H1 (cell line): ENCODE measurements at regions not wholly inside any gene's neighbourhood (a gene's known extent, or its start where the extent isn't known, plus 50 kb on each side); places are given as distances from the start of the nearest gene placed in this dataset.
A peak's percentile ranks its signal among the peaks of the same experiment; 100 is the strongest.

Source experiments
- CTCF ChIA-PET: fragments of 300-600 bp; sonication (Branson Sonifier 250); formaldehyde crosslinking; loops from one replicate; lab custom pipeline; 2021; ENCODE audit not compliant: partially characterized antibody; lab: Charles Lee
- POLR2A ChIA-PET: fragments of 300-600 bp; sonication (Branson Sonifier 250); formaldehyde crosslinking; loops from one replicate; lab custom pipeline; 2021; ENCODE audit warnings: inconsistent platforms; ENCODE audit not compliant: partially characterized antibody; lab: Charles Lee
- DNase-seq, 2 experiments: peaks; one replicate each; pipeline versions ENCODE4 v3.0.0 to v3.0.0-alpha.2; 2010 to 2022; ENCODE audit warnings: low spot score in 2 of 2, low read depth in 1 of 2, mixed read lengths in 1 of 2
- FAIRE-seq: peaks from 2 replicates; lab custom pipeline; 2011; peaks lifted over from hg19 to GRCh38; lab: Jason Lieb, UNC
- H2AFZ ChIP-seq: 2 replicates; pipeline ENCODE4 v1.8.1; 2012; ENCODE audit warnings: low read length, inconsistent platforms
- H2AK5ac ChIP-seq: 2 replicates; pipeline ENCODE4 v1.6.1; 2013; ENCODE audit warnings: low read depth, low read length
- H2BK120ac ChIP-seq: replicated peaks from 2 replicates; pipeline ENCODE3; 2013; ENCODE audit warnings: low read depth, low read length, inconsistent platforms
- H2BK12ac ChIP-seq: 2 replicates; pipeline ENCODE4 v1.6.1; 2013; ENCODE audit warnings: low read depth, low read length
- H2BK15ac ChIP-seq: 2 replicates; pipeline ENCODE4 v1.6.1; 2013; ENCODE audit warnings: low read length
- H2BK20ac ChIP-seq: 2 replicates; pipeline ENCODE4 v1.6.1; 2013; ENCODE audit warnings: low read length
- H2BK5ac ChIP-seq: 2 replicates; pipeline ENCODE4 v1.6.1; 2013; ENCODE audit warnings: low read depth, low read length
- H3K14ac ChIP-seq: 2 replicates; pipeline ENCODE4 v1.6.1; 2013; ENCODE audit warnings: inconsistent platforms; ENCODE audit not compliant: insufficient read length
- H3K18ac ChIP-seq: 2 replicates; pipeline ENCODE4 v1.6.1; 2013; ENCODE audit warnings: low read length; ENCODE audit errors: extremely low read depth
- H3K23ac ChIP-seq: 2 replicates; pipeline ENCODE4 v1.6.1; 2013; ENCODE audit warnings: inconsistent platforms; ENCODE audit not compliant: insufficient read length
- H3K23me2 ChIP-seq: 2 replicates; pipeline ENCODE4 v1.6.1; 2013; ENCODE audit warnings: low read depth, low read length
- H3K27ac ChIP-seq: 2 replicates; pipeline ENCODE4 v1.6.1; 2011; ENCODE audit warnings: low read depth, low read length, inconsistent platforms
- H3K27me3 ChIP-seq, 4 experiments: replicated peaks in 1 of 4; 1 replicate in 1 of 4; 2 replicates in 3 of 4; pipeline versions ENCODE4 v1.6.1 to v1.8.1; 2011 to 2013; ENCODE audit warnings: low read length in 3 of 4, mild to moderate bottlenecking in 3 of 4, inconsistent platforms in 2 of 4, mixed read lengths in 2 of 4, moderate library complexity in 1 of 4; ENCODE audit not compliant: control insufficient read depth in 3 of 4, insufficient read depth in 3 of 4; ENCODE audit errors: extremely low read depth in 1 of 4
- H3K36me3 ChIP-seq, 4 experiments: 2 replicates each; pipeline versions ENCODE4 v1.6.1 to v1.8.1; 2011 to 2013; ENCODE audit warnings: mild to moderate bottlenecking in 4 of 4, low read length in 3 of 4, moderate library complexity in 2 of 4, control low read depth in 1 of 4, inconsistent platforms in 1 of 4; ENCODE audit not compliant: insufficient read depth in 4 of 4, control insufficient read depth in 2 of 4
- H3K4ac ChIP-seq: replicated peaks from 2 replicates; pipeline ENCODE3; 2013; ENCODE audit warnings: low read length, low read depth, mixed read lengths, inconsistent platforms; ENCODE audit not compliant: insufficient read length
- H3K4me1 ChIP-seq, 4 experiments: replicated peaks in 1 of 4; 1 replicate in 1 of 4; 2 replicates in 3 of 4; pipeline versions ENCODE4 v1.6.1 to v1.8.1; 2011 to 2013; ENCODE audit warnings: low read length in 3 of 4, inconsistent platforms in 2 of 4, mixed read lengths in 1 of 4; ENCODE audit not compliant: insufficient read depth in 4 of 4, control insufficient read depth in 3 of 4
- H3K4me2 ChIP-seq, 2 experiments: 2 replicates each; pipeline versions ENCODE4 v1.6.1 to v1.8.1; 2011 to 2013; ENCODE audit warnings: low read depth in 2 of 2, low read length in 2 of 2, control low read depth in 1 of 2, inconsistent platforms in 1 of 2, mild to moderate bottlenecking in 1 of 2; ENCODE audit not compliant: insufficient read depth in 1 of 2
- H3K4me3 ChIP-seq, 4 experiments: fragments of 200-600, 300-600 bp in 1 of 4; sonication (generic), shearing (Covaris generic), sonication (Bioruptor Twin) in 1 of 4; 2 replicates each; pipeline versions ENCODE4 v1.5.1 to v1.8.1; 2011 to 2016; ENCODE audit warnings: low read length in 4 of 4, low read depth in 3 of 4, control low read depth in 2 of 4, inconsistent platforms in 2 of 4, mild to moderate bottlenecking in 2 of 4, mixed read lengths in 1 of 4, moderate library complexity in 1 of 4; ENCODE audit not compliant: insufficient read depth in 2 of 4; ENCODE audit errors: extremely low read depth in 1 of 4
- H3K56ac ChIP-seq: replicated peaks from 2 replicates; pipeline ENCODE3; 2013; ENCODE audit warnings: low read depth, mild to moderate bottlenecking, mixed read lengths, low read length, inconsistent platforms; ENCODE audit not compliant: insufficient read length
- H3K79me1 ChIP-seq: 2 replicates; pipeline ENCODE4 v1.6.1; 2013; ENCODE audit warnings: low read depth, low read length, control low read depth
- H3K79me2 ChIP-seq, 2 experiments: 2 replicates each; pipeline versions ENCODE4 v1.6.1 to v1.8.1; 2012 to 2013; ENCODE audit warnings: low read length in 2 of 2, mild to moderate bottlenecking in 2 of 2, inconsistent platforms in 1 of 2; ENCODE audit not compliant: insufficient read depth in 2 of 2, control insufficient read depth in 1 of 2
- H3K9ac ChIP-seq, 4 experiments: replicated peaks in 1 of 4; 1 replicate in 1 of 4; 2 replicates in 3 of 4; pipeline versions ENCODE4 v1.6.1 to v1.8.1; 2011 to 2013; ENCODE audit warnings: low read depth in 3 of 4, low read length in 3 of 4, control low read depth in 2 of 4, mild to moderate bottlenecking in 2 of 4, moderate library complexity in 2 of 4, inconsistent platforms in 1 of 4; ENCODE audit errors: extremely low read depth in 1 of 4
- H3K9me3 ChIP-seq, 2 experiments: 2 replicates each; pipeline versions ENCODE4 v1.6.1 to v1.8.1; 2012 to 2013; ENCODE audit warnings: mild to moderate bottlenecking in 2 of 2, moderate library complexity in 2 of 2, control low read depth in 1 of 2, inconsistent platforms in 1 of 2, low read depth in 1 of 2, low read length in 1 of 2, mixed read lengths in 1 of 2; ENCODE audit not compliant: insufficient read depth in 2 of 2
- H4K20me1 ChIP-seq, 2 experiments: replicated peaks in 1 of 2; 2 replicates each; pipeline versions ENCODE3 to v1.8.1; 2011 to 2013; ENCODE audit warnings: inconsistent platforms in 2 of 2, low read length in 2 of 2, mild to moderate bottlenecking in 1 of 2; ENCODE audit not compliant: insufficient read depth in 2 of 2, control insufficient read depth in 1 of 2
- H4K5ac ChIP-seq: 2 replicates; pipeline ENCODE4 v1.6.1; 2013; ENCODE audit warnings: low read length, low read depth, mixed read lengths, inconsistent platforms; ENCODE audit not compliant: insufficient read length
- H4K8ac ChIP-seq: 2 replicates; pipeline ENCODE4 v1.8.0; 2013; ENCODE audit warnings: mild to moderate bottlenecking, moderate library complexity, low read length, inconsistent platforms; ENCODE audit not compliant: insufficient read depth; ENCODE audit errors: extremely low read depth
- H4K91ac ChIP-seq: replicated peaks from 2 replicates; pipeline ENCODE3; 2013; ENCODE audit warnings: low read length, mixed read lengths, inconsistent platforms; ENCODE audit not compliant: insufficient read length
- ASH2L ChIP-seq: fragments of 200-600, 300-600 bp; sonication (generic); IDR thresholded peaks from one replicate; pipeline ENCODE4 v1.7.1; 2017; ENCODE audit warnings: low read length
- ATF2 ChIP-seq: IDR thresholded peaks from 2 replicates; pipeline ENCODE4 v1.6.1; 2012; ENCODE audit warnings: low read length, inconsistent platforms
- BCL11A ChIP-seq, 2 experiments: IDR thresholded peaks; one replicate each; pipeline ENCODE4 v1.6.1; 2011; ENCODE audit warnings: low read depth in 2 of 2, low read length in 2 of 2, mild to moderate bottlenecking in 2 of 2
- CREB1 ChIP-seq: IDR thresholded peaks from 2 replicates; pipeline ENCODE4 v1.6.1; 2012; ENCODE audit warnings: inconsistent platforms
- EP300 ChIP-seq, 2 experiments: IDR thresholded peaks; 1 replicate in 1 of 2; 2 replicates in 1 of 2; pipeline ENCODE4 v1.6.1; 2011 to 2012; ENCODE audit warnings: low read depth in 2 of 2, low read length in 2 of 2, mild to moderate bottlenecking in 2 of 2, borderline replicate concordance in 1 of 2, inconsistent platforms in 1 of 2, moderate library complexity in 1 of 2
- MAFK ChIP-seq: IDR thresholded peaks from 2 replicates; pipeline ENCODE4 v1.6.1; 2012; ENCODE audit warnings: low read depth, mild to moderate bottlenecking, improper control_type of control experiment, low read length
- SP2 ChIP-seq: IDR thresholded peaks from 2 replicates; pipeline ENCODE4 v1.6.1; 2012; ENCODE audit warnings: mild to moderate bottlenecking, low read length, inconsistent platforms
- TAF1 ChIP-seq: IDR thresholded peaks from 2 replicates; pipeline ENCODE4 v1.6.1; 2011; ENCODE audit warnings: mild to moderate bottlenecking, low read depth, low read length
- TBP ChIP-seq: IDR thresholded peaks from 2 replicates; pipeline ENCODE4 v1.6.1; 2011; ENCODE audit warnings: low read depth, low read length, improper control_type of control experiment
- WGBS, 2 experiments: shearing (Covaris generic) in 1 of 2; methylation state at CpG; one replicate each; pipeline versions ENCODE4 v1.1.6 to v1.1.7; 2013 to 2015; ENCODE audit warnings: low lambda C conversion rate in 2 of 2, mixed read lengths in 2 of 2, inconsistent platforms in 1 of 2, low coverage in 1 of 2, missing lambda C conversion rate in 1 of 2; ENCODE audit not compliant: insufficient replicate concordance in 2 of 2, insufficient coverage in 1 of 2, insufficient read length in 1 of 2; ENCODE audit errors: extremely low coverage in 1 of 2, missing lambda C conversion rate in 1 of 2; 5-methylcytosine and 5-hydroxymethylcytosine counted together
- TF ChIP-seq, protein P1 (sequence below), 3 experiments: IDR thresholded peaks; 1 replicate in 2 of 3; 2 replicates in 1 of 3; pipeline versions ENCODE4 v1.5.1 to v1.6.1; 2011; ENCODE audit warnings: low read length in 3 of 3, mild to moderate bottlenecking in 3 of 3, inconsistent platforms in 2 of 3, low read depth in 1 of 3, moderate library complexity in 1 of 3; ENCODE audit not compliant: insufficient read depth in 1 of 3; ENCODE audit errors: control extremely low read depth in 1 of 3

DNA sequence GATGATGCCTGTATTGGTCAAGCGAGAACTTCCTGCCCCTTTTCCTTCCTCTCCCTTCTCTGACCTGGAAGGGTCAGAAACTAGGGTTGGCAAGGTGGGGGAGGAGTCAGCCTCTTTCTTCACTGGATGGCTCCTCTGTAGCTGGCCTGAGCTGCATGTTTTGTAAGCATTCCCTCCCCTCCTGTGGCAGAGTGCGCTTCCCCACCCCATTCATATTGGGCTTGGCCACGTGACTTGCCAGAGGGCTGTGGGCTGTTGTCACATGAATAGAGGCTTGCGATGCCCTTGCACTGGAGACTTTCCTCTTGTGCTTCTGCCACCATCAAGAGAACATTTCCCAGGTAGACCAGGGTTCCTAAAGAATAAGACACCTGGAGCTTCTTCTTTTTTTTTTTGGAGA, 111.3 kb upstream of the PODXL start:
- Histone ChIP-seq H3K79me1 (no peaks in the 10 kb centered on the region; the same call in 1 of the 2 replicates), H3K4me2 (no peak overlapping the region), H3K4me3 (no peak overlapping the region), H3K14ac (no peak overlapping the region), H2BK12ac (0 out of 2 replicates have a peak overlapping the region, but pooled peaks have one; percentile 12), H4K5ac (no peak overlapping the region), H2AFZ (0 out of 2 replicates have a peak overlapping the region, but pooled peaks have one; percentile 52), H3K18ac (no peak overlapping the region), H3K27ac (no peak overlapping the region), H2BK5ac (no peak overlapping the region), H3K23ac (no peak overlapping the region), H3K9me3 (no peaks in the 10 kb centered on the region), H3K27me3 (no peaks in the 10 kb centered on the region), H2AK5ac (no peak overlapping the region), H3K9ac (no peak overlapping the region), H3K4me1 (peaks cover 0 to 4% (median 4%) of the 10 kb centered on the region in 4 experiments; a peak in 5 of 7 replicates), H3K56ac (no peak overlapping the region), H3K23me2 (no peaks in the 10 kb centered on the region), H3K4ac (no peak overlapping the region), H3K36me3 (no peaks in the 10 kb centered on the region), H3K79me2 (no peaks in the 10 kb centered on the region), H4K20me1 (no peaks in the 10 kb centered on the region), H4K8ac (no peak overlapping the region), H2BK20ac (no peak overlapping the region), H2BK120ac (no peak overlapping the region), H2BK15ac (no peak overlapping the region), H4K91ac (no peak overlapping the region)
- DNase-seq (no peak), FAIRE-seq (no peak)
- WGBS, 2 experiments = 86% methylated on average over 4 of the region's 4 CpGs; no CpG with 5 or more reads in 1 of the 2 experiments
- POLR2A ChIA-PET = interaction anchor here (1.2 kb wide), 1 partner anchor 122 kb away, joined by 3 read pairs; no protein-coding TSS in a partner anchor
- CTCF ChIA-PET = interaction anchor here (0.8 to 1.9 kb wide), 5 partner anchors 9 to 913 kb away, joined by 3 to 5 read pairs (median 3); no protein-coding TSS in a partner anchor
- TF ChIP-seq ASH2L (no peak), MAFK (no peak), TAF1 (no peak), SP2 (no peak), TBP (no peak), EP300 (IDR thresholded peaks at IDR 0.05; ENCODE audit: borderline replicate concordance in 1 of 2, low read depth in 2 of 2, low read length in 2 of 2) (no peak), CREB1 (no peak), ATF2 (no peak), BCL11A (IDR thresholded peaks at IDR 0.05; ENCODE audit: low read depth in 2 of 2, low read length in 2 of 2) (no peak)
- TF ChIP-seq, protein P1, sequence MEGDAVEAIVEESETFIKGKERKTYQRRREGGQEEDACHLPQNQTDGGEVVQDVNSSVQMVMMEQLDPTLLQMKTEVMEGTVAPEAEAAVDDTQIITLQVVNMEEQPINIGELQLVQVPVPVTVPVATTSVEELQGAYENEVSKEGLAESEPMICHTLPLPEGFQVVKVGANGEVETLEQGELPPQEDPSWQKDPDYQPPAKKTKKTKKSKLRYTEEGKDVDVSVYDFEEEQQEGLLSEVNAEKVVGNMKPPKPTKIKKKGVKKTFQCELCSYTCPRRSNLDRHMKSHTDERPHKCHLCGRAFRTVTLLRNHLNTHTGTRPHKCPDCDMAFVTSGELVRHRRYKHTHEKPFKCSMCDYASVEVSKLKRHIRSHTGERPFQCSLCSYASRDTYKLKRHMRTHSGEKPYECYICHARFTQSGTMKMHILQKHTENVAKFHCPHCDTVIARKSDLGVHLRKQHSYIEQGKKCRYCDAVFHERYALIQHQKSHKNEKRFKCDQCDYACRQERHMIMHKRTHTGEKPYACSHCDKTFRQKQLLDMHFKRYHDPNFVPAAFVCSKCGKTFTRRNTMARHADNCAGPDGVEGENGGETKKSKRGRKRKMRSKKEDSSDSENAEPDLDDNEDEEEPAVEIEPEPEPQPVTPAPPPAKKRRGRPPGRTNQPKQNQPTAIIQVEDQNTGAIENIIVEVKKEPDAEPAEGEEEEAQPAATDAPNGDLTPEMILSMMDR (IDR thresholded peaks at IDR 0.05; ENCODE audit: control extremely low read depth in 1 of 3, insufficient read depth in 1 of 3, low read depth in 1 of 3, low read length in 3 of 3) = no peak
